HG02642 (cell line): ENCODE measurements at regions not wholly inside any gene's neighbourhood (a gene's known extent, or its start where the extent isn't known, plus 50 kb on each side); places are given as distances from the start of the nearest gene placed in this dataset.

Source experiments
- ATAC-seq: cut with Tn5 transposase; IDR thresholded peaks from one replicate; pipeline ENCODE4 v1.9.1; 2021; ENCODE audit warnings: mild to moderate bottlenecking; ENCODE audit not compliant: unreplicated experiment, poor library complexity

DNA sequence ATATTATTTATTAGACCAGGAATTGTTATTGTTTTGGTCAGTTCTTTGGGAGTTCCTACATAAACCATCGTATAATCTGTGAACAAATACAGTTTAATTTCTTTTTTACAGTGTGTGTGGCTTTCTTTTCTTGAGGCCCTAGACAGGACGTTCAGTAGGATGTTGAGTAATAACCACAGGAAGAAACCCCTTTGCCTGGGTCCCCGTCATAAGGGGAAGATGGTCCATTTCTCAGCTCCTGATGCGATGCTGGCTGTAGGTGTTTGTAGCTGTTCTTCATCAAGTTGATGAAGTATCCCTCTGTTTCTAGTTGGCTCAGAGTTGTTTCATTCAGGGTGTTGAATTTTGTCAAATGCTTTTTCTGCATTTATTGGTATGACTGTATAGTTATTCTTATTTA is 219.7 kb upstream of the ADARB2 start:
- no peak for ATAC-seq

DNA sequence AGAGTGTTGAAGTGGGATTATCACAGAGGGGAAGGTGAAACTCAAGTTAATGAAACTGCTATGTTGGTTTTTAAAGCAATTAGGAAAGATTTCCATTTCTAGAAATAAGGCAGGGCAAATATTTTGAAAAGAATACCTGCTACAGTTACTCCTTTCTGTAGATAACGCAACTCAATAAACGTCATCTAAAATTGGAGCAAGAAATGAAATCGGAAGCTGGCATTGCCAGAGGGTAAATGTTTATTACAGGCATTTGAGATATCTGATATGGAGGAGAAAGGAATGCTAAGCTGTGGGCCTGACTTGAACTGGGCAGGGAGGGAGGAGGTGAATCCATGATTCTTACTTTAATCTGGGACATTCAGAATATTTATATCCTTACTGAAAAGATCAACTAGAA is 217.0 kb upstream of the ADARB2 start:
- no peak for ATAC-seq

DNA sequence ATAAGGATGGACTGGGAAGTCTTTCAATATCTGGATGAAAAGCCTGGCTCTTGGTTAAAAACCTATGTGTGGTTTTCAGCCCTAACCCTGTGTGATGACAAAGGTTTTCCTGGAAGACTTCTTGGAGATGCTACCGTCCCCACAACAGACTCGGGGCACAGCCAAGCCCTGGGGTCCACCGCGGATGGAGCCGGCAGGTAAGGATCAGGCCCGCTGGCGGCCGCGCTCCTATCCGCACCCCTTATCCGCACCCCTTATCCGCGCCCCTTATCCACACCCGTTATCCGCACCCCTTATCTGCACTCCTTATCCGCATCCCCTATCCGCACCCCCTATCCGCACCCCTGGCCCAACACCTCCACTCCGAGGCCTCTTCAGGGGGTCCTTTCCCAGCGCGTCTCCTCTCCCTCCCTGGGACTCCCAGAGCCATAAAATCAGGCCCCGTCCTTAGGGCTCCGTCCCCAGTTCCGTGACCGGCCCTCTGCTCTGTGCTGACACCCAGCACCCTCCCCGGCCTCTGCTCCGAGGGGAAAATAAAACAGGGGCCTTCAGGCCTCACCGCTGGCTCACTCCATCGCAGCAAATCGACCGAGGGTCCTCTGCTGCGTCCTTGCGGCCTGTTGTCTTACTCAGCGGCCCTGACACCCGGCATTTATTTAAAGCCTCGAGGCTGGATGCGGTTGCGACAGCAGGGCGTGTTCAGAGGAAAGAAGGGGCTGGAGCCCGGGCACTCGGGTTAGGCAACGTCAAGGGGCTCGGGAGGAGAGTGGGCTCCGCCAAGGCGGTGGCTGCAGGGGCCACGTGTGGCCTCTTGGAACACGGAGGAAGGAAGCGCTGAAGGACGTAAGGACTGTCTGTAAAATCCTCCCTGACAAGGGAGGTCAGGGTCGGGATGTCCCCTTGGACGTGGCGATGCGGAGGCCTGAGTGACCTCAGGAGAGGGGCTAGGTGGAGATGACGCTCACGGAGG is 215.1 kb upstream of the ADARB2 start:
- ATAC-seq = no peak

DNA sequence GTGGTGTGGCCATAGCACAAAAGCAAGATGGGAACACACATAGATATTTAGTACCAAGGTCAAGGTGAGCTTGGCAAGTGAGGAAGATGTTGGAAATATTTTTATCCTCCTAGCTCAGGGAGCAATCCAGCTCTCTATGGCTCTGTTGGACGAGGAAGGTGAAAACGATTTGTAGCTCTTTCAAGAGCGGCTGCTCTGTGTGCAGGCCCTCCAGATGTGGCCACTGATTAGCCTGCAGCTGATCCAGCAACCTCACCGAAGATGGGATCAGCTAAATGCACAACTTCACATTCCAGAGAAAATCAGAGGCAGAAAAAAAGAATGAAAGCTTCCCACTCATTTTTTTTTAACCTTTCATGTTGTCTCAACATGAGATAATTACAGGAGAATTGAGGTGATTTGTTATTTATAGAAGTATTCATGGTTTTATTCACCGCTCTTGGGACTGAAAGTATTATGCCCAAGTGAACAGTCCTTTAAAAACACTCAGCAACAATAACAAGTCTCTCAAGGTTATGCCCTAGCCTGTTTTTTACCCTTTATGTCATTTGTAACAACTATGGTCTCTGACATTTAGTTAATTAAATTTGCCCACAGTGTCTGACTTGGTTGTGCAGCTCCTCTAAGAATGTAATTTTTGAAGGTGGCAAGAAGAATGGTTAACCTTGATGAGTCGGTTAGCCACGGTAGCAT is 213.6 kb upstream of the ADARB2 start:
- ATAC-seq = no peak

GRCh38 chr10:1947464-1948003 is 210.2 kb upstream of the ADARB2 start:
- ATAC-seq = no peak

DNA sequence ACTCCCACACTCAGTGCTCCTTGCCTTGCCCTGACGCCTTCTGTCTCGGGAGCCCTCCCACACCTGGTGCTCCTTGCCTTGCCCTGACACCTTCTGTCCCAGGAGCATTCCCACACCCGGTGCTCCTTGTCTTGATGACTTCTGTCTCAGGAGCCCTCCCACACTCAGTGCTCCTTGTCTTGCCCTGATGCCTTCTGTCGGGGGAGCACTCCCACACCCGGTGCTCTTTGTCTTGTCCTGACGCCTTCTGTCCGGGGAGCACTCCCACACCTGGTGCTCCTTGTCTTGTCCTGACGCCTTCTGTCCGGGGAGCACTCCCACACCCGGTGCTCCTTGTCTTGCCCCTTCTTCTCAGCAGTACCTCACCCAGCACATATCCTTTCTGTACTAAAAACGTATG is 207.2 kb upstream of the ADARB2 start:
- no peak for ATAC-seq

DNA sequence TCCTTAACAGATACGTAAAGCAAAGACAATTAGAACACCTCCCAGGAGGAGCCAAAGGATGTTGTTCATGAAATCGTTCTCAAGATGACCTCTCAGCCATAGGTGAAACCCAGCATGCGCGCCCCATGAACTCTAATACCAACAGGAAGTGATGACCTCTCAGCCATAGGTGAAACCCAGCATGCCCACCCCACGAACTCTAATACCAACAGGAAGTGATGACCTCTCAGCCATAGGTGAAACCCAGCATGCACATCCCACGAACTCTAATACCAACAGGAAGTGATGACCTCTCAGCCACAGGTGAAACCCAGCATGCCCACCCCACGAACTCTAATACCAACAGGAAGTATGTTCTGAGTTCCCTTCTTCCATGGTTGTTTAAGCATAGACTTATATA is 205.2 kb upstream of the ADARB2 start:
- no peak for ATAC-seq

GRCh38 chr10:1939016-1939415 is 201.7 kb upstream of the ADARB2 start:
- ATAC-seq = no peak

- no peak for ATAC-seq
Measured at GRCh38 chr10:1938317-1938716, 201.0 kb upstream of the ADARB2 start.

DNA sequence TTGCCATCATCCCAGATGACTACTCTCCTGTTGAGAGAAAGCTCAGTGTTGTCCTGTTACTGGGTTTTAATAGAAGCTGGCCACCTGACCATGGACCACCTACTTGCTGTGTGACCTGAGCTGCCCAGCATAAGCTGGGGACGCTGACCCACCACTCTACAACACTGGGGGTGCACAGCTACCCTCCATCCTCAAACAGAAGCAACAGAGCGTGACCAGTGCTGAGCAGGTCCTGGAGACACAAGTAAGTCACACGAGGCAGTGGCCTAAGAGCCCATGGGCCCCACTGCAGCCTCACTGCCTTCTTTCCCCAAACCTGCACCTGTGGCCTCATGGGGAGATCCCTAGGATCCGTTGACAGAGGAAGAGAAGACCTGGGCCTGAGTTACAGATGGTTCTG is 198.6 kb upstream of the ADARB2 start:
- ATAC-seq = no peak

GRCh38 chr10:1933215-1933614 is 195.9 kb upstream of the ADARB2 start:
- no peak for ATAC-seq

DNA sequence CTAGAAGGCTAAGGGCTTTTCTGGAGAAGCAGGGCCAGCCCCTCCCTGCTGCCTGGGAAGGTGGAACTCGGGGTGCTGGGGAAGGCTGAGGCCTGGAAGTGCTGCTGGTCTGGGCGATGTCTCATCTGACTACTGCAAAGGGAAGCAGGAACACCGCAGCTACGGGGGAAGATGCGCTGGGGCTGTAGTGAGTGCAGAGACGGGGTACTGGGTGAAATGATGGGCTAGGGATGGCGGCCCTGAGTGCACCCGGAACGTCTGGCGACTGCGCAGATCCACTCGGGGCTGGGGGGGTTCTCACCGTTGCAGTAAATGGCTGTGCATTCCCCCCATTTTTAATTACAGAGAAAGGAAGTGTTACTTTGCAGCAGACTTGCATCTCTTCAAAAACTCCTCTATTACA is 195.4 kb upstream of the ADARB2 start:
- ATAC-seq = no peak

DNA sequence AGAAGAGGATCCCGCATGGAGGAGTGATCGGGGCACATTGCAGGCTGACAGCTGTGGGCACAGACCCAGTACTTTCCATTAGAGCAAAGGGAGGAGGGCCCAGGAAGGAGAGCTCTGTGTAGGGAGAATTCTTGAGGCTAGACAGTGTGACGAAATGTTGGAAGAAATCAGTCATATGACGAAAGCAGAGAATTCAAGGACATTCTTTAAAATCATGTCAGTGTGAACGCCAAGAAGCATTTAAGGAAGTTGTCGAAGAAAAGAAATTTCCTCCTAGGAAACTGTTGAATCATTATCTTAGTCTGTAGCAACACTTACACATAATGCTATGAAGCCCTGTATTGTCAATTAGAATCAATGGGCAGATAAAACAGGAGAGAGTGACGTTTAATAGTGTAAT is 191.3 kb upstream of the ADARB2 start:
- ATAC-seq = no peak

DNA sequence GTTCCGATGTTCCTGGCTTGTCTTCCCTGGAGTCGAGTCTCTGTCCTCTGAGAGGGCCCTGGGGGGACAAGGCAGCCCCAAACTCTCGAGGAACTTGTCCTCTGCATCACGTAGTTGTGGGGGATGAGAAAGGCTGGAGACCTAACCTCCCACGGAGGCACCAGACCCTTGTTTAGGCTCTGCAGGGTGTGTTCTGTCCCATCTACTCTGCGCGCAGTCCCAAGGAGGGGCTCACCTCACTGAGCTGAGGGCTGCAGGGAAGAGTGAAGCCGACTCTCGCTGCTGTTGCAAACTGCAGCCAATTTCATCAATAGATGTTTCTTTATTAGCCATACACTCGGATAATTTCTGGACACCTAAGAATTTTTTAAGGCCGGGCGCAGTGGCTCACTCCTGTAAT is 186.7 kb upstream of the ADARB2 start:
- ATAC-seq = no peak

DNA sequence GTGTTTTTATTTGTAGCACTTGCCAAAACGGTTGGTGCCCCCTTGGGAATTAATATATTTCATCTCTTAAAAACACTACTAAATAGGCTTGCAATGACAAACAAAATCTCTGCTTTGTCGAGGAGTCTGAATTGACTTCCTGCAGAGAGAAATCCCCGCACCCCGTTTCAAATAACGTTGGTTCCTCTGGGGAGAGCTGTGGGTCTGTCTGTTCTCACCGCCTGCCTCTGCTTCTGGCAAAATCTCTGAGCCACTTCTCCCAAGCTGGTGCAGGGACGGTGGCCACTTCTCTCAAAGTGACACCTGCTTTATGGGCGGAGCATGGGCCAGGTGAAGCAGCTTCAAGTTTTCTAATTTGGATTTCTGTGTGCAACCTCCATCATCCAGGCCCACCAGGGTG is 186.3 kb upstream of the ADARB2 start:
- no peak for ATAC-seq

GRCh38 chr10:1920941-1921340 is 183.6 kb upstream of the ADARB2 start:
- ATAC-seq = no peak

DNA sequence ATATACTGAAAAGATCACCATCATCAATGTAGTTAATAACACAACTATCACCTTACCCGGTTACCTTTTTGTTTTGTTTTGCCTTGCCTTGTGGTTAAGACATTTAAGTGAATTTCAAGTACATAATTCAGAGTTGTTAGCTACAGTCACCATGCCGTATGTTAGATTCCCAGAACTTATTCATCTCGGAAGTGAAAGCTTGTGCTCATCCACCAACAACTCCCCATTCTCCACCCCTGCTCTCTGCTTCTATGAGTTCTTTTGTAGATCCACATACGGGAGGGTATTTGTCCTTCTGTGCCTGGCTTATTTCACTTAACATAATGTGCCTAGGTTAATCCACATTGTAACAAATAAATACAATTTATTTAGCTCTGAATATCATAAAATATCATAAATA is 182.8 kb upstream of the ADARB2 start:
- no peak for ATAC-seq

- no peak for ATAC-seq
Measured at GRCh38 chr10:1911771-1912170, 174.4 kb upstream of the ADARB2 start.

DNA sequence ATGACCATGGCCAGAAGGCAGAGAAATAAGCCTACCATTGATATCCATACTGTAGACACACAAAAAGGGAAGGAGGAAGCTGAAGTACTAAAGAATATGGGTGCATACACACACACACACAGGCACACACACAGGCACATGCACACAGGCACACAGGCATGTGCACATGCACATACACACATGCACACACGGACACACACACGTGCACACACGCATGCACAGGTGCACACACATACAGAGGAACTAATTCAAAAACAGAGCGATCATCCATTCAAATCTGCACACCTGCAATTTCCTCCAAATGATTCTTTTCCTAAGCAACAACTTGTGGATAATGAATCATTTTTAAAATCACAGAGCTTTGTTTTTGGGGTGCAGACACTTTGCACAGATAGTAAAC is 166.7 kb upstream of the ADARB2 start:
- no peak for ATAC-seq

- no peak for ATAC-seq
Measured at GRCh38 chr10:1896153-1896552, 158.8 kb upstream of the ADARB2 start.

- ATAC-seq = no peak
Measured at GRCh38 chr10:1895691-1896090, 158.4 kb upstream of the ADARB2 start.
